H1 (cell line): ENCODE measurements at regions not wholly inside any gene's neighbourhood (a gene's known extent, or its start where the extent isn't known, plus 50 kb on each side); places are given as distances from the start of the nearest gene placed in this dataset.

Source experiments
- CTCF ChIA-PET: fragments of 300-600 bp; sonication (Branson Sonifier 250); formaldehyde crosslinking; loops from one replicate; lab custom pipeline; 2021; ENCODE audit not compliant: partially characterized antibody; lab: Charles Lee
- POLR2A ChIA-PET: fragments of 300-600 bp; sonication (Branson Sonifier 250); formaldehyde crosslinking; loops from one replicate; lab custom pipeline; 2021; ENCODE audit warnings: inconsistent platforms; ENCODE audit not compliant: partially characterized antibody; lab: Charles Lee
- DNase-seq, 2 experiments: peaks; one replicate each; pipeline versions ENCODE4 v3.0.0 to v3.0.0-alpha.2; 2010 to 2022; ENCODE audit warnings: low spot score in 2 of 2, low read depth in 1 of 2, mixed read lengths in 1 of 2
- FAIRE-seq: peaks from 2 replicates; lab custom pipeline; 2011; peaks lifted over from hg19 to GRCh38; lab: Jason Lieb, UNC
- H2AFZ ChIP-seq: 2 replicates; pipeline ENCODE4 v1.8.1; 2012; ENCODE audit warnings: low read length, inconsistent platforms
- H2AK5ac ChIP-seq: 2 replicates; pipeline ENCODE4 v1.6.1; 2013; ENCODE audit warnings: low read depth, low read length
- H2BK120ac ChIP-seq: replicated peaks from 2 replicates; pipeline ENCODE3; 2013; ENCODE audit warnings: low read depth, low read length, inconsistent platforms
- H2BK12ac ChIP-seq: 2 replicates; pipeline ENCODE4 v1.6.1; 2013; ENCODE audit warnings: low read depth, low read length
- H2BK15ac ChIP-seq: 2 replicates; pipeline ENCODE4 v1.6.1; 2013; ENCODE audit warnings: low read length
- H2BK20ac ChIP-seq: 2 replicates; pipeline ENCODE4 v1.6.1; 2013; ENCODE audit warnings: low read length
- H2BK5ac ChIP-seq: 2 replicates; pipeline ENCODE4 v1.6.1; 2013; ENCODE audit warnings: low read depth, low read length
- H3K14ac ChIP-seq: 2 replicates; pipeline ENCODE4 v1.6.1; 2013; ENCODE audit warnings: inconsistent platforms; ENCODE audit not compliant: insufficient read length
- H3K18ac ChIP-seq: 2 replicates; pipeline ENCODE4 v1.6.1; 2013; ENCODE audit warnings: low read length; ENCODE audit errors: extremely low read depth
- H3K23ac ChIP-seq: 2 replicates; pipeline ENCODE4 v1.6.1; 2013; ENCODE audit warnings: inconsistent platforms; ENCODE audit not compliant: insufficient read length
- H3K23me2 ChIP-seq: 2 replicates; pipeline ENCODE4 v1.6.1; 2013; ENCODE audit warnings: low read depth, low read length
- H3K27ac ChIP-seq: 2 replicates; pipeline ENCODE4 v1.6.1; 2011; ENCODE audit warnings: low read depth, low read length, inconsistent platforms
- H3K27me3 ChIP-seq, 4 experiments: replicated peaks in 1 of 4; 1 replicate in 1 of 4; 2 replicates in 3 of 4; pipeline versions ENCODE4 v1.6.1 to v1.8.1; 2011 to 2013; ENCODE audit warnings: low read length in 3 of 4, mild to moderate bottlenecking in 3 of 4, inconsistent platforms in 2 of 4, mixed read lengths in 2 of 4, moderate library complexity in 1 of 4; ENCODE audit not compliant: control insufficient read depth in 3 of 4, insufficient read depth in 3 of 4; ENCODE audit errors: extremely low read depth in 1 of 4
- H3K36me3 ChIP-seq, 4 experiments: 2 replicates each; pipeline versions ENCODE4 v1.6.1 to v1.8.1; 2011 to 2013; ENCODE audit warnings: mild to moderate bottlenecking in 4 of 4, low read length in 3 of 4, moderate library complexity in 2 of 4, control low read depth in 1 of 4, inconsistent platforms in 1 of 4; ENCODE audit not compliant: insufficient read depth in 4 of 4, control insufficient read depth in 2 of 4
- H3K4ac ChIP-seq: replicated peaks from 2 replicates; pipeline ENCODE3; 2013; ENCODE audit warnings: low read length, low read depth, mixed read lengths, inconsistent platforms; ENCODE audit not compliant: insufficient read length
- H3K4me1 ChIP-seq, 4 experiments: replicated peaks in 1 of 4; 1 replicate in 1 of 4; 2 replicates in 3 of 4; pipeline versions ENCODE4 v1.6.1 to v1.8.1; 2011 to 2013; ENCODE audit warnings: low read length in 3 of 4, inconsistent platforms in 2 of 4, mixed read lengths in 1 of 4; ENCODE audit not compliant: insufficient read depth in 4 of 4, control insufficient read depth in 3 of 4
- H3K4me2 ChIP-seq, 2 experiments: 2 replicates each; pipeline versions ENCODE4 v1.6.1 to v1.8.1; 2011 to 2013; ENCODE audit warnings: low read depth in 2 of 2, low read length in 2 of 2, control low read depth in 1 of 2, inconsistent platforms in 1 of 2, mild to moderate bottlenecking in 1 of 2; ENCODE audit not compliant: insufficient read depth in 1 of 2
- H3K4me3 ChIP-seq, 4 experiments: fragments of 200-600, 300-600 bp in 1 of 4; sonication (generic), shearing (Covaris generic), sonication (Bioruptor Twin) in 1 of 4; 2 replicates each; pipeline versions ENCODE4 v1.5.1 to v1.8.1; 2011 to 2016; ENCODE audit warnings: low read length in 4 of 4, low read depth in 3 of 4, control low read depth in 2 of 4, inconsistent platforms in 2 of 4, mild to moderate bottlenecking in 2 of 4, mixed read lengths in 1 of 4, moderate library complexity in 1 of 4; ENCODE audit not compliant: insufficient read depth in 2 of 4; ENCODE audit errors: extremely low read depth in 1 of 4
- H3K56ac ChIP-seq: replicated peaks from 2 replicates; pipeline ENCODE3; 2013; ENCODE audit warnings: low read depth, mild to moderate bottlenecking, mixed read lengths, low read length, inconsistent platforms; ENCODE audit not compliant: insufficient read length
- H3K79me1 ChIP-seq: 2 replicates; pipeline ENCODE4 v1.6.1; 2013; ENCODE audit warnings: low read depth, low read length, control low read depth
- H3K79me2 ChIP-seq, 2 experiments: 2 replicates each; pipeline versions ENCODE4 v1.6.1 to v1.8.1; 2012 to 2013; ENCODE audit warnings: low read length in 2 of 2, mild to moderate bottlenecking in 2 of 2, inconsistent platforms in 1 of 2; ENCODE audit not compliant: insufficient read depth in 2 of 2, control insufficient read depth in 1 of 2
- H3K9ac ChIP-seq, 4 experiments: replicated peaks in 1 of 4; 1 replicate in 1 of 4; 2 replicates in 3 of 4; pipeline versions ENCODE4 v1.6.1 to v1.8.1; 2011 to 2013; ENCODE audit warnings: low read depth in 3 of 4, low read length in 3 of 4, control low read depth in 2 of 4, mild to moderate bottlenecking in 2 of 4, moderate library complexity in 2 of 4, inconsistent platforms in 1 of 4; ENCODE audit errors: extremely low read depth in 1 of 4
- H3K9me3 ChIP-seq, 2 experiments: 2 replicates each; pipeline versions ENCODE4 v1.6.1 to v1.8.1; 2012 to 2013; ENCODE audit warnings: mild to moderate bottlenecking in 2 of 2, moderate library complexity in 2 of 2, control low read depth in 1 of 2, inconsistent platforms in 1 of 2, low read depth in 1 of 2, low read length in 1 of 2, mixed read lengths in 1 of 2; ENCODE audit not compliant: insufficient read depth in 2 of 2
- H4K20me1 ChIP-seq, 2 experiments: replicated peaks in 1 of 2; 2 replicates each; pipeline versions ENCODE3 to v1.8.1; 2011 to 2013; ENCODE audit warnings: inconsistent platforms in 2 of 2, low read length in 2 of 2, mild to moderate bottlenecking in 1 of 2; ENCODE audit not compliant: insufficient read depth in 2 of 2, control insufficient read depth in 1 of 2
- H4K5ac ChIP-seq: 2 replicates; pipeline ENCODE4 v1.6.1; 2013; ENCODE audit warnings: low read length, low read depth, mixed read lengths, inconsistent platforms; ENCODE audit not compliant: insufficient read length
- H4K8ac ChIP-seq: 2 replicates; pipeline ENCODE4 v1.8.0; 2013; ENCODE audit warnings: mild to moderate bottlenecking, moderate library complexity, low read length, inconsistent platforms; ENCODE audit not compliant: insufficient read depth; ENCODE audit errors: extremely low read depth
- H4K91ac ChIP-seq: replicated peaks from 2 replicates; pipeline ENCODE3; 2013; ENCODE audit warnings: low read length, mixed read lengths, inconsistent platforms; ENCODE audit not compliant: insufficient read length
- POU5F1 ChIP-seq: IDR thresholded peaks from 2 replicates; pipeline ENCODE4 v1.6.1; 2011; ENCODE audit warnings: low read depth, mild to moderate bottlenecking, low read length, moderate library complexity
- TF ChIP-seq, protein P1 (sequence below): fragments of 300-600 bp; sonication (generic); IDR thresholded peaks from 2 replicates; pipeline ENCODE4 v1.7.1; 2012; ENCODE audit warnings: low read length, moderate library complexity, mild to moderate bottlenecking, inconsistent platforms; ENCODE audit not compliant: insufficient replicate concordance

- no peak for FAIRE-seq
- no peak for DNase-seq
- Histone ChIP-seq H3K56ac (no peak overlapping the region), H2AK5ac (no peak overlapping the region), H2BK120ac (no peak overlapping the region), H2BK20ac (no peak overlapping the region), H3K36me3 (no peaks in the 10 kb centered on the region; a peak in 1 of 8 replicates), H3K4me1 (no peaks in the 10 kb centered on the region), H3K9ac (no peak overlapping the region), H2BK5ac (no peak overlapping the region), H3K4me3 (no peak overlapping the region), H2BK15ac (no peak overlapping the region), H3K27me3 (no peaks in the 10 kb centered on the region), H3K4me2 (no peak overlapping the region), H4K8ac (no peak overlapping the region), H4K91ac (no peak overlapping the region), H3K18ac (no peak overlapping the region), H3K23ac (no peak overlapping the region), H3K4ac (no peak overlapping the region), H3K9me3 (peaks cover 6 to 7% of the 10 kb centered on the region in 2 experiments; a peak in 3 of 4 replicates), H3K79me1 (no peaks in the 10 kb centered on the region), H3K79me2 (no peaks in the 10 kb centered on the region), H3K27ac (no peak overlapping the region), H3K14ac (no peak overlapping the region), H4K5ac (no peak overlapping the region), H2AFZ (no peak overlapping the region), H2BK12ac (no peak overlapping the region), H4K20me1 (no peaks in the 10 kb centered on the region), H3K23me2 (no peaks in the 10 kb centered on the region; the same call in 1 of the 2 replicates)
- TF ChIP-seq POU5F1 = no peak
- TF ChIP-seq, protein P1, sequence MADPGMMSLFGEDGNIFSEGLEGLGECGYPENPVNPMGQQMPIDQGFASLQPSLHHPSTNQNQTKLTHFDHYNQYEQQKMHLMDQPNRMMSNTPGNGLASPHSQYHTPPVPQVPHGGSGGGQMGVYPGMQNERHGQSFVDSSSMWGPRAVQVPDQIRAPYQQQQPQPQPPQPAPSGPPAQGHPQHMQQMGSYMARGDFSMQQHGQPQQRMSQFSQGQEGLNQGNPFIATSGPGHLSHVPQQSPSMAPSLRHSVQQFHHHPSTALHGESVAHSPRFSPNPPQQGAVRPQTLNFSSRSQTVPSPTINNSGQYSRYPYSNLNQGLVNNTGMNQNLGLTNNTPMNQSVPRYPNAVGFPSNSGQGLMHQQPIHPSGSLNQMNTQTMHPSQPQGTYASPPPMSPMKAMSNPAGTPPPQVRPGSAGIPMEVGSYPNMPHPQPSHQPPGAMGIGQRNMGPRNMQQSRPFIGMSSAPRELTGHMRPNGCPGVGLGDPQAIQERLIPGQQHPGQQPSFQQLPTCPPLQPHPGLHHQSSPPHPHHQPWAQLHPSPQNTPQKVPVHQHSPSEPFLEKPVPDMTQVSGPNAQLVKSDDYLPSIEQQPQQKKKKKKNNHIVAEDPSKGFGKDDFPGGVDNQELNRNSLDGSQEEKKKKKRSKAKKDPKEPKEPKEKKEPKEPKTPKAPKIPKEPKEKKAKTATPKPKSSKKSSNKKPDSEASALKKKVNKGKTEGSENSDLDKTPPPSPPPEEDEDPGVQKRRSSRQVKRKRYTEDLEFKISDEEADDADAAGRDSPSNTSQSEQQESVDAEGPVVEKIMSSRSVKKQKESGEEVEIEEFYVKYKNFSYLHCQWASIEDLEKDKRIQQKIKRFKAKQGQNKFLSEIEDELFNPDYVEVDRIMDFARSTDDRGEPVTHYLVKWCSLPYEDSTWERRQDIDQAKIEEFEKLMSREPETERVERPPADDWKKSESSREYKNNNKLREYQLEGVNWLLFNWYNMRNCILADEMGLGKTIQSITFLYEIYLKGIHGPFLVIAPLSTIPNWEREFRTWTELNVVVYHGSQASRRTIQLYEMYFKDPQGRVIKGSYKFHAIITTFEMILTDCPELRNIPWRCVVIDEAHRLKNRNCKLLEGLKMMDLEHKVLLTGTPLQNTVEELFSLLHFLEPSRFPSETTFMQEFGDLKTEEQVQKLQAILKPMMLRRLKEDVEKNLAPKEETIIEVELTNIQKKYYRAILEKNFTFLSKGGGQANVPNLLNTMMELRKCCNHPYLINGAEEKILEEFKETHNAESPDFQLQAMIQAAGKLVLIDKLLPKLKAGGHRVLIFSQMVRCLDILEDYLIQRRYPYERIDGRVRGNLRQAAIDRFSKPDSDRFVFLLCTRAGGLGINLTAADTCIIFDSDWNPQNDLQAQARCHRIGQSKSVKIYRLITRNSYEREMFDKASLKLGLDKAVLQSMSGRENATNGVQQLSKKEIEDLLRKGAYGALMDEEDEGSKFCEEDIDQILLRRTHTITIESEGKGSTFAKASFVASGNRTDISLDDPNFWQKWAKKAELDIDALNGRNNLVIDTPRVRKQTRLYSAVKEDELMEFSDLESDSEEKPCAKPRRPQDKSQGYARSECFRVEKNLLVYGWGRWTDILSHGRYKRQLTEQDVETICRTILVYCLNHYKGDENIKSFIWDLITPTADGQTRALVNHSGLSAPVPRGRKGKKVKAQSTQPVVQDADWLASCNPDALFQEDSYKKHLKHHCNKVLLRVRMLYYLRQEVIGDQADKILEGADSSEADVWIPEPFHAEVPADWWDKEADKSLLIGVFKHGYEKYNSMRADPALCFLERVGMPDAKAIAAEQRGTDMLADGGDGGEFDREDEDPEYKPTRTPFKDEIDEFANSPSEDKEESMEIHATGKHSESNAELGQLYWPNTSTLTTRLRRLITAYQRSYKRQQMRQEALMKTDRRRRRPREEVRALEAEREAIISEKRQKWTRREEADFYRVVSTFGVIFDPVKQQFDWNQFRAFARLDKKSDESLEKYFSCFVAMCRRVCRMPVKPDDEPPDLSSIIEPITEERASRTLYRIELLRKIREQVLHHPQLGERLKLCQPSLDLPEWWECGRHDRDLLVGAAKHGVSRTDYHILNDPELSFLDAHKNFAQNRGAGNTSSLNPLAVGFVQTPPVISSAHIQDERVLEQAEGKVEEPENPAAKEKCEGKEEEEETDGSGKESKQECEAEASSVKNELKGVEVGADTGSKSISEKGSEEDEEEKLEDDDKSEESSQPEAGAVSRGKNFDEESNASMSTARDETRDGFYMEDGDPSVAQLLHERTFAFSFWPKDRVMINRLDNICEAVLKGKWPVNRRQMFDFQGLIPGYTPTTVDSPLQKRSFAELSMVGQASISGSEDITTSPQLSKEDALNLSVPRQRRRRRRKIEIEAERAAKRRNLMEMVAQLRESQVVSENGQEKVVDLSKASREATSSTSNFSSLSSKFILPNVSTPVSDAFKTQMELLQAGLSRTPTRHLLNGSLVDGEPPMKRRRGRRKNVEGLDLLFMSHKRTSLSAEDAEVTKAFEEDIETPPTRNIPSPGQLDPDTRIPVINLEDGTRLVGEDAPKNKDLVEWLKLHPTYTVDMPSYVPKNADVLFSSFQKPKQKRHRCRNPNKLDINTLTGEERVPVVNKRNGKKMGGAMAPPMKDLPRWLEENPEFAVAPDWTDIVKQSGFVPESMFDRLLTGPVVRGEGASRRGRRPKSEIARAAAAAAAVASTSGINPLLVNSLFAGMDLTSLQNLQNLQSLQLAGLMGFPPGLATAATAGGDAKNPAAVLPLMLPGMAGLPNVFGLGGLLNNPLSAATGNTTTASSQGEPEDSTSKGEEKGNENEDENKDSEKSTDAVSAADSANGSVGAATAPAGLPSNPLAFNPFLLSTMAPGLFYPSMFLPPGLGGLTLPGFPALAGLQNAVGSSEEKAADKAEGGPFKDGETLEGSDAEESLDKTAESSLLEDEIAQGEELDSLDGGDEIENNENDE = no peak
- ChIA-PET CTCF (interaction anchor here (0.5 kb wide), 1 partner anchor 242 kb away, joined by 3 read pairs; no protein-coding TSS in a partner anchor), POLR2A (no interaction called here)
These were observed 112.5 kb downstream of the EIF4E start for GRCh38 chr4:98816386-98816785.
